ENCODE measurements at regions not wholly inside any gene's neighbourhood (a gene's known extent, or its start where the extent isn't known, plus 50 kb on each side); places are given as distances from the start of the nearest gene placed in this dataset.

GRCh38 chr9:126225611-126226609, 100.7 kb upstream of the MVB12B start:
- no peak for DNase-seq

GRCh38 chr9:126226991-126227936, 99.4 kb upstream of the MVB12B start:
- no peak for DNase-seq

GRCh38 chr9:126228111-126228780, 98.4 kb upstream of the MVB12B start:
- DNase-seq = no peak

GRCh38 chr9:126228781-126229444, 97.7 kb upstream of the MVB12B start:
- peak; percentile 63 for DNase-seq

GRCh38 chr9:126229501-126229900, 97.1 kb upstream of the MVB12B start:
- no peak for DNase-seq

- no peak for DNase-seq
Observed at GRCh38 chr9:126230692-126231091, 95.9 kb upstream of the MVB12B start.

- no peak for DNase-seq
Observed at GRCh38 chr9:126232461-126232860, 94.2 kb upstream of the MVB12B start.

- no peak for DNase-seq
Observed at GRCh38 chr9:126233175-126233574, 93.5 kb upstream of the MVB12B start.

GRCh38 chr9:126233913-126234525, 92.6 kb upstream of the MVB12B start:
- DNase-seq = no peak

- no peak for DNase-seq
Observed at GRCh38 chr9:126234681-126235335, 91.8 kb upstream of the MVB12B start.

- no peak for DNase-seq
Observed at GRCh38 chr9:126235336-126236243, 91.0 kb upstream of the MVB12B start.

- no peak for DNase-seq
Observed at GRCh38 chr9:126236273-126236672, 90.4 kb upstream of the MVB12B start.

- DNase-seq = no peak
Observed at GRCh38 chr9:126238415-126238814, 88.2 kb upstream of the MVB12B start.

GRCh38 chr9:126239515-126239914, 87.1 kb upstream of the MVB12B start:
- no peak for DNase-seq

- DNase-seq = no peak
Observed at GRCh38 chr9:126240835-126241234, 85.8 kb upstream of the MVB12B start.

- no peak for DNase-seq
Observed at GRCh38 chr9:126248680-126249079, 77.9 kb upstream of the MVB12B start.

GRCh38 chr9:126261584-126262356, 64.9 kb upstream of the MVB12B start:
- peak; percentile 16 for DNase-seq

GRCh38 chr9:126262738-126263137, 63.9 kb upstream of the MVB12B start:
- DNase-seq = no peak

- no peak for DNase-seq
Observed at GRCh38 chr9:126270556-126270955, 56.1 kb upstream of the MVB12B start.

Data from hematopoietic multipotent progenitor cell treated with erythropoietin and hydrocortisone succinate and interleukin-3 and kit ligand, for 8 days (in vitro differentiated cells).